ENCODE measurements at regions not wholly inside any gene's neighbourhood (a gene's known extent, or its start where the extent isn't known, plus 50 kb on each side); places are given as distances from the start of the nearest gene placed in this dataset.

DNA sequence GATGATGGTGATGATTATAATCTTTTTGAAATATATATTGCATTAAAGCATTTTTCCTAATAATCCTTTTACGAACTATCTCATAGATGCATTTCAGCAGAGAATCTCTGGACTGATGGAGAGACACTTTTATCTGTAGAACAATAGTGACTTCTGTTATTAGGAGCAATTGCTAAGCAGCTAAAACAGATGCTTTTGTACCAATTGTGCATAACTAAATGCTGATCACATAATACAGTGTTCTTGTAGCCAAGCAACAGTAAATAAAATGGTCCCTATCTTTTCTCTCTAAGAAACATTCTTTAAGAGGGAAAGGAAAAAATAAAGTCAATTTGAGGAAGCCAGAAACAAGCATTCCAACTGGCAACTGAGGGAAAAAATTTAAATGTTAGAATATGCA, 405.8 kb upstream of the GOLIM4 start:
- Histone ChIP-seq H3F3A (replicated peaks; ENCODE audit: low read depth) (no peaks in the 10 kb centered on the region), H3K4me2 (no peak overlapping the region), H2AFZ (no peak overlapping the region), H3K4me3 (no peak overlapping the region), H3K36me3 (ENCODE audit: insufficient read depth) (no peaks in the 10 kb centered on the region), H3K27me3 (ENCODE audit: insufficient read depth) (no peaks in the 10 kb centered on the region), H3K27ac (ENCODE audit: low read depth) (no peak overlapping the region), H3K9me2 (ENCODE audit: insufficient read depth) (peaks cover 9% of the 10 kb centered on the region; the same call in 1 of the 2 replicates), H3K4me1 (ENCODE audit: insufficient read depth) (no peaks in the 10 kb centered on the region), H4K20me1 (replicated peaks; ENCODE audit: insufficient read depth) (no peaks in the 10 kb centered on the region), H3K79me2 (replicated peaks; ENCODE audit: insufficient read depth) (no peaks in the 10 kb centered on the region)
- ATAC-seq, result no peak
- DNase-seq (ENCODE audit: low spot score), result no peak
- H3K27ac Mint-ChIP-seq, result no peak overlapping the region
- peaks cover 2% of the 10 kb centered on the region for H3K27me3 Mint-ChIP-seq (ENCODE audit: insufficient read depth, low read depth, poor library complexity)
- H3K4me3 Mint-ChIP-seq, result no peak overlapping the region
- H3K4me1 Mint-ChIP-seq, result peaks cover 8% of the 10 kb centered on the region
- no peaks in the 10 kb centered on the region for H3K9me3 Mint-ChIP-seq
- TF ChIP-seq, protein P1, sequence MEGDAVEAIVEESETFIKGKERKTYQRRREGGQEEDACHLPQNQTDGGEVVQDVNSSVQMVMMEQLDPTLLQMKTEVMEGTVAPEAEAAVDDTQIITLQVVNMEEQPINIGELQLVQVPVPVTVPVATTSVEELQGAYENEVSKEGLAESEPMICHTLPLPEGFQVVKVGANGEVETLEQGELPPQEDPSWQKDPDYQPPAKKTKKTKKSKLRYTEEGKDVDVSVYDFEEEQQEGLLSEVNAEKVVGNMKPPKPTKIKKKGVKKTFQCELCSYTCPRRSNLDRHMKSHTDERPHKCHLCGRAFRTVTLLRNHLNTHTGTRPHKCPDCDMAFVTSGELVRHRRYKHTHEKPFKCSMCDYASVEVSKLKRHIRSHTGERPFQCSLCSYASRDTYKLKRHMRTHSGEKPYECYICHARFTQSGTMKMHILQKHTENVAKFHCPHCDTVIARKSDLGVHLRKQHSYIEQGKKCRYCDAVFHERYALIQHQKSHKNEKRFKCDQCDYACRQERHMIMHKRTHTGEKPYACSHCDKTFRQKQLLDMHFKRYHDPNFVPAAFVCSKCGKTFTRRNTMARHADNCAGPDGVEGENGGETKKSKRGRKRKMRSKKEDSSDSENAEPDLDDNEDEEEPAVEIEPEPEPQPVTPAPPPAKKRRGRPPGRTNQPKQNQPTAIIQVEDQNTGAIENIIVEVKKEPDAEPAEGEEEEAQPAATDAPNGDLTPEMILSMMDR (conservative IDR thresholded peaks at IDR 0.05; ENCODE audit: low read depth in 2 of 2), result no peak
- no peak for TF ChIP-seq STAT1 (IDR thresholded peaks at IDR 0.05; ENCODE audit: unreplicated experiment)
- no peak for TF ChIP-seq NANOG (IDR thresholded peaks at IDR 0.05; ENCODE audit: borderline replicate concordance)
- no peak for TF ChIP-seq EZH2 (IDR thresholded peaks at IDR 0.05; ENCODE audit: low read depth, unreplicated experiment)
- TF ChIP-seq ZNF114 (CRISPR knock-in tag; IDR thresholded peaks at IDR 0.05), result no peak
- TF ChIP-seq, protein P2, sequence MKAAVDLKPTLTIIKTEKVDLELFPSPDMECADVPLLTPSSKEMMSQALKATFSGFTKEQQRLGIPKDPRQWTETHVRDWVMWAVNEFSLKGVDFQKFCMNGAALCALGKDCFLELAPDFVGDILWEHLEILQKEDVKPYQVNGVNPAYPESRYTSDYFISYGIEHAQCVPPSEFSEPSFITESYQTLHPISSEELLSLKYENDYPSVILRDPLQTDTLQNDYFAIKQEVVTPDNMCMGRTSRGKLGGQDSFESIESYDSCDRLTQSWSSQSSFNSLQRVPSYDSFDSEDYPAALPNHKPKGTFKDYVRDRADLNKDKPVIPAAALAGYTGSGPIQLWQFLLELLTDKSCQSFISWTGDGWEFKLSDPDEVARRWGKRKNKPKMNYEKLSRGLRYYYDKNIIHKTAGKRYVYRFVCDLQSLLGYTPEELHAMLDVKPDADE (IDR thresholded peaks at IDR 0.05), result no peak
- TF ChIP-seq CREB1 (CRISPR knock-in tag; IDR thresholded peaks at IDR 0.05; ENCODE audit: low read depth), result no peak
- TF ChIP-seq EZH2phosphoT487 (IDR thresholded peaks at IDR 0.05; ENCODE audit: unreplicated experiment), result no peak
- TF ChIP-seq JUNB (IDR thresholded peaks at IDR 0.05; ENCODE audit: unreplicated experiment), result no peak
- TF ChIP-seq ZNF331 (CRISPR knock-in tag; IDR thresholded peaks at IDR 0.05; ENCODE audit: low read depth), result no peak
- TF ChIP-seq POLR2AphosphoS5 (IDR thresholded peaks at IDR 0.05; ENCODE audit: low read depth), result no peak
- TF ChIP-seq, protein P3, sequence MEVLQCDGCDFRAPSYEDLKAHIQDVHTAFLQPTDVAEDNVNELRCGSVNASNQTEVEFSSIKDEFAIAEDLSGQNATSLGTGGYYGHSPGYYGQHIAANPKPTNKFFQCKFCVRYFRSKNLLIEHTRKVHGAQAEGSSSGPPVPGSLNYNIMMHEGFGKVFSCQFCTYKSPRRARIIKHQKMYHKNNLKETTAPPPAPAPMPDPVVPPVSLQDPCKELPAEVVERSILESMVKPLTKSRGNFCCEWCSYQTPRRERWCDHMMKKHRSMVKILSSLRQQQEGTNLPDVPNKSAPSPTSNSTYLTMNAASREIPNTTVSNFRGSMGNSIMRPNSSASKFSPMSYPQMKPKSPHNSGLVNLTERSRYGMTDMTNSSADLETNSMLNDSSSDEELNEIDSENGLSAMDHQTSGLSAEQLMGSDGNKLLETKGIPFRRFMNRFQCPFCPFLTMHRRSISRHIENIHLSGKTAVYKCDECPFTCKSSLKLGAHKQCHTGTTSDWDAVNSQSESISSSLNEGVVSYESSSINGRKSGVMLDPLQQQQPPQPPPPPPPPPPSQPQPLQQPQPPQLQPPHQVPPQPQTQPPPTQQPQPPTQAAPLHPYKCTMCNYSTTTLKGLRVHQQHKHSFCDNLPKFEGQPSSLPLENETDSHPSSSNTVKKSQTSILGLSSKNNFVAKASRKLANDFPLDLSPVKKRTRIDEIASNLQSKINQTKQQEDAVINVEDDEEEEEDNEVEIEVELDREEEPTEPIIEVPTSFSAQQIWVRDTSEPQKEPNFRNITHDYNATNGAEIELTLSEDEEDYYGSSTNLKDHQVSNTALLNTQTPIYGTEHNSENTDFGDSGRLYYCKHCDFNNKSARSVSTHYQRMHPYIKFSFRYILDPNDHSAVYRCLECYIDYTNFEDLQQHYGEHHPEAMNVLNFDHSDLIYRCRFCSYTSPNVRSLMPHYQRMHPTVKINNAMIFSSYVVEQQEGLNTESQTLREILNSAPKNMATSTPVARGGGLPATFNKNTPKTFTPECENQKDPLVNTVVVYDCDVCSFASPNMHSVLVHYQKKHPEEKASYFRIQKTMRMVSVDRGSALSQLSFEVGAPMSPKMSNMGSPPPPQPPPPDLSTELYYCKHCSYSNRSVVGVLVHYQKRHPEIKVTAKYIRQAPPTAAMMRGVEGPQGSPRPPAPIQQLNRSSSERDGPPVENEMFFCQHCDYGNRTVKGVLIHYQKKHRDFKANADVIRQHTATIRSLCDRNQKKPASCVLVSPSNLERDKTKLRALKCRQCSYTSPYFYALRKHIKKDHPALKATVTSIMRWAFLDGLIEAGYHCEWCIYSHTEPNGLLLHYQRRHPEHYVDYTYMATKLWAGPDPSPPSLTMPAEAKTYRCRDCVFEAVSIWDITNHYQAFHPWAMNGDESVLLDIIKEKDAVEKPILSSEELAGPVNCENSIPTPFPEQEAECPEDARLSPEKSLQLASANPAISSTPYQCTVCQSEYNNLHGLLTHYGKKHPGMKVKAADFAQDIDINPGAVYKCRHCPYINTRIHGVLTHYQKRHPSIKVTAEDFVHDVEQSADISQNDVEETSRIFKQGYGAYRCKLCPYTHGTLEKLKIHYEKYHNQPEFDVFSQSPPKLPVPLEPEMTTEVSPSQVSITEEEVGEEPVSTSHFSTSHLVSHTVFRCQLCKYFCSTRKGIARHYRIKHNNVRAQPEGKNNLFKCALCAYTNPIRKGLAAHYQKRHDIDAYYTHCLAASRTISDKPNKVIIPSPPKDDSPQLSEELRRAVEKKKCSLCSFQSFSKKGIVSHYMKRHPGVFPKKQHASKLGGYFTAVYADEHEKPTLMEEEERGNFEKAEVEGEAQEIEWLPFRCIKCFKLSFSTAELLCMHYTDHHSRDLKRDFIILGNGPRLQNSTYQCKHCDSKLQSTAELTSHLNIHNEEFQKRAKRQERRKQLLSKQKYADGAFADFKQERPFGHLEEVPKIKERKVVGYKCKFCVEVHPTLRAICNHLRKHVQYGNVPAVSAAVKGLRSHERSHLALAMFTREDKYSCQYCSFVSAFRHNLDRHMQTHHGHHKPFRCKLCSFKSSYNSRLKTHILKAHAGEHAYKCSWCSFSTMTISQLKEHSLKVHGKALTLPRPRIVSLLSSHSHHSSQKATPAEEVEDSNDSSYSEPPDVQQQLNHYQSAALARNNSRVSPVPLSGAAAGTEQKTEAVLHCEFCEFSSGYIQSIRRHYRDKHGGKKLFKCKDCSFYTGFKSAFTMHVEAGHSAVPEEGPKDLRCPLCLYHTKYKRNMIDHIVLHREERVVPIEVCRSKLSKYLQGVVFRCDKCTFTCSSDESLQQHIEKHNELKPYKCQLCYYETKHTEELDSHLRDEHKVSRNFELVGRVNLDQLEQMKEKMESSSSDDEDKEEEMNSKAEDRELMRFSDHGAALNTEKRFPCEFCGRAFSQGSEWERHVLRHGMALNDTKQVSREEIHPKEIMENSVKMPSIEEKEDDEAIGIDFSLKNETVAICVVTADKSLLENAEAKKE (CRISPR knock-in tag; IDR thresholded peaks at IDR 0.05), result no peak
- TF ChIP-seq, protein P4, sequence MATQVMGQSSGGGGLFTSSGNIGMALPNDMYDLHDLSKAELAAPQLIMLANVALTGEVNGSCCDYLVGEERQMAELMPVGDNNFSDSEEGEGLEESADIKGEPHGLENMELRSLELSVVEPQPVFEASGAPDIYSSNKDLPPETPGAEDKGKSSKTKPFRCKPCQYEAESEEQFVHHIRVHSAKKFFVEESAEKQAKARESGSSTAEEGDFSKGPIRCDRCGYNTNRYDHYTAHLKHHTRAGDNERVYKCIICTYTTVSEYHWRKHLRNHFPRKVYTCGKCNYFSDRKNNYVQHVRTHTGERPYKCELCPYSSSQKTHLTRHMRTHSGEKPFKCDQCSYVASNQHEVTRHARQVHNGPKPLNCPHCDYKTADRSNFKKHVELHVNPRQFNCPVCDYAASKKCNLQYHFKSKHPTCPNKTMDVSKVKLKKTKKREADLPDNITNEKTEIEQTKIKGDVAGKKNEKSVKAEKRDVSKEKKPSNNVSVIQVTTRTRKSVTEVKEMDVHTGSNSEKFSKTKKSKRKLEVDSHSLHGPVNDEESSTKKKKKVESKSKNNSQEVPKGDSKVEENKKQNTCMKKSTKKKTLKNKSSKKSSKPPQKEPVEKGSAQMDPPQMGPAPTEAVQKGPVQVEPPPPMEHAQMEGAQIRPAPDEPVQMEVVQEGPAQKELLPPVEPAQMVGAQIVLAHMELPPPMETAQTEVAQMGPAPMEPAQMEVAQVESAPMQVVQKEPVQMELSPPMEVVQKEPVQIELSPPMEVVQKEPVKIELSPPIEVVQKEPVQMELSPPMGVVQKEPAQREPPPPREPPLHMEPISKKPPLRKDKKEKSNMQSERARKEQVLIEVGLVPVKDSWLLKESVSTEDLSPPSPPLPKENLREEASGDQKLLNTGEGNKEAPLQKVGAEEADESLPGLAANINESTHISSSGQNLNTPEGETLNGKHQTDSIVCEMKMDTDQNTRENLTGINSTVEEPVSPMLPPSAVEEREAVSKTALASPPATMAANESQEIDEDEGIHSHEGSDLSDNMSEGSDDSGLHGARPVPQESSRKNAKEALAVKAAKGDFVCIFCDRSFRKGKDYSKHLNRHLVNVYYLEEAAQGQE (IDR thresholded peaks at IDR 0.05; ENCODE audit: unreplicated experiment), result no peak
- no peaks in the 10 kb centered on the region for H3K36me3 Mint-ChIP-seq (ENCODE audit: low read depth)

Measured in GM23338 (cell line).